C4-2B (cell line): ENCODE measurements at regions not wholly inside any gene's neighbourhood (a gene's known extent, or its start where the extent isn't known, plus 50 kb on each side); places are given as distances from the start of the nearest gene placed in this dataset.

Experiments used
- CTCF ChIP-seq: fragments of 450-650 bp; conservative IDR thresholded peaks from 2 replicates; pipeline ENCODE4 v1.5.1; 2017; ENCODE audit warnings: mild to moderate bottlenecking
- ZFX ChIP-seq: fragments of 450-650 bp; IDR thresholded peaks from 2 replicates; pipeline ENCODE4 v1.6.1; 2017

GRCh38 chr12:73308747-73309146 lies 1036.6 kb downstream of the TRHDE start:
- TF ChIP-seq CTCF (no peak), ZFX (no peak)
